Vagina (tissue), 2 donors: ENCODE measurements at regions not wholly inside any gene's neighbourhood (a gene's known extent, or its start where the extent isn't known, plus 50 kb on each side); places are given as distances from the start of the nearest gene placed in this dataset.

Experiments used
- POLR2A ChIP-seq, 2 donors: fragments of 450-650 bp; IDR thresholded peaks; one replicate each; pipeline ENCODE4 v1.6.1; 2017; ENCODE audit warnings: antibody characterized with exemption in 2 of 2, mild to moderate bottlenecking in 2 of 2, moderate library complexity in 2 of 2
- POLR2AphosphoS5 ChIP-seq, 2 donors: sonication (generic); formaldehyde crosslinking; IDR thresholded peaks; one replicate each; pipeline ENCODE4 v1.9.0; 2017; ENCODE audit warnings: antibody characterized with exemption in 2 of 2, mild to moderate bottlenecking in 2 of 2, low read depth in 1 of 2; ENCODE audit not compliant: insufficient read depth in 1 of 2
- TF ChIP-seq, protein P1 (sequence below), 3 experiments: fragments of 450-650 bp in 2 of 3; fragments of 200-600 bp in 1 of 3; sonication (generic) in 1 of 3; IDR thresholded peaks; one replicate each; pipeline ENCODE4 v1.5.1; 2017 to 2019; ENCODE audit warnings: antibody characterized with exemption in 3 of 3, mild to moderate bottlenecking in 2 of 3, moderate library complexity in 2 of 3

DNA sequence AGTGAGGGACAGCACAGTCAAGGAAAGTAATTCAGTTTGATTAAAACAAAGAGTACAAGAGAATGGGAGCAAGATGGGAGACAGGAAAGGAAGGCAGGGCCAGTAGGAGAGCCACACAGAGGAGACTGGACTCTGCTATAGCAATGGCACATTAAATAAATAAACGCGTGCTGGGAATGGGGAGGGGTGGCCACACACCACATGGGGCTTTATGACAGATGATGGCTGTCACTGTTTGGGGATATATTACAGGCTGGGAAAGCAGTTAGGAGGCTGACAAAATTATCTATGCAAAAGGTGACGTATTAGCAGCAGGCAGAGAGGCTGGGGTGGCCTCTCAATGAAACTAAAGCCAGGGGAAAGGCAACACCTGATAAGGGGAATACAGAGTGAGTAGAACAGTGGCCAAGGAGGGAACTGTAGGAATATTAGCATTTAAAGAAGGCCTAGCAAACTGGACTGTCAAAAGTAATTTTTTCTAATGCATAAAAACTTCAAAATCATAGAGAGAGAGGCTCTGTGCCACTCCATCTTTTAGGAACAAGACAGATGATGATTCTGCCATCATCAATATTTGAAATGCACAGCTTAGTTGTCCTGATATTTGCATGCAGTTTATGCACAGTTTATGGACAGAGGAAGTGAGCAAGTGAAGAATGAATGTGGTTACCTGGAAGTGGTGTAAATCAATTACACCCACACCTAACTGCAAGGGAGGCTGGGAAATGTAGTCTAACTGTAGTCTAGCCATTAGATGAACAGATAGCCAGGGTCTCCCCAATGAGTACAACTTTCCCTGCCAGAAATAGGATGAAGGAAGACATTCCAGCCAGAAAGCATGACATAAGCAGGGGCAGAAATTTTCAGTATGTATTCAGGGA is 346.5 kb downstream of the FOXO1 start:
- TF ChIP-seq, protein P1, sequence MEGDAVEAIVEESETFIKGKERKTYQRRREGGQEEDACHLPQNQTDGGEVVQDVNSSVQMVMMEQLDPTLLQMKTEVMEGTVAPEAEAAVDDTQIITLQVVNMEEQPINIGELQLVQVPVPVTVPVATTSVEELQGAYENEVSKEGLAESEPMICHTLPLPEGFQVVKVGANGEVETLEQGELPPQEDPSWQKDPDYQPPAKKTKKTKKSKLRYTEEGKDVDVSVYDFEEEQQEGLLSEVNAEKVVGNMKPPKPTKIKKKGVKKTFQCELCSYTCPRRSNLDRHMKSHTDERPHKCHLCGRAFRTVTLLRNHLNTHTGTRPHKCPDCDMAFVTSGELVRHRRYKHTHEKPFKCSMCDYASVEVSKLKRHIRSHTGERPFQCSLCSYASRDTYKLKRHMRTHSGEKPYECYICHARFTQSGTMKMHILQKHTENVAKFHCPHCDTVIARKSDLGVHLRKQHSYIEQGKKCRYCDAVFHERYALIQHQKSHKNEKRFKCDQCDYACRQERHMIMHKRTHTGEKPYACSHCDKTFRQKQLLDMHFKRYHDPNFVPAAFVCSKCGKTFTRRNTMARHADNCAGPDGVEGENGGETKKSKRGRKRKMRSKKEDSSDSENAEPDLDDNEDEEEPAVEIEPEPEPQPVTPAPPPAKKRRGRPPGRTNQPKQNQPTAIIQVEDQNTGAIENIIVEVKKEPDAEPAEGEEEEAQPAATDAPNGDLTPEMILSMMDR (IDR thresholded peaks at IDR 0.05) = no peak
- TF ChIP-seq POLR2AphosphoS5 (IDR thresholded peaks at IDR 0.05; ENCODE audit: insufficient read depth in 1 of 2, low read depth in 1 of 2) (no peak), POLR2A (IDR thresholded peaks at IDR 0.05) (no peak)
